BJ (cell line): ENCODE measurements at regions not wholly inside any gene's neighbourhood (a gene's known extent, or its start where the extent isn't known, plus 50 kb on each side); places are given as distances from the start of the nearest gene placed in this dataset.

Experiments
- CTCF ChIA-PET: fragments of 350-600 bp; formaldehyde crosslinking; extraction: SDS; loops from one replicate; lab custom pipeline; 2021; ENCODE audit warnings: antibody characterized with exemption, inconsistent platforms; lab: Yijun Ruan, JAX
- POLR2A ChIA-PET: fragments of 300-600 bp; sonication (Branson Sonifier 250); formaldehyde crosslinking; extraction: SDS; loops from one replicate; lab custom pipeline; 2021; ENCODE audit warnings: antibody characterized with exemption; lab: Charles Lee
- DNase-seq: peaks from one replicate; pipeline ENCODE4 v3.0.0-alpha.2; 2011; ENCODE audit warnings: low read depth
- H3K27me3 ChIP-seq: 2 replicates; pipeline ENCODE4 v1.6.0; 2011; ENCODE audit warnings: low read length; ENCODE audit not compliant: control insufficient read depth, insufficient read depth
- H3K36me3 ChIP-seq: 2 replicates; pipeline ENCODE4 v1.5.1; 2011; ENCODE audit warnings: low read length; ENCODE audit not compliant: control insufficient read depth, insufficient read depth
- H3K4me3 ChIP-seq: 2 replicates; pipeline ENCODE4 v1.5.1; 2011; ENCODE audit warnings: low read depth, mild to moderate bottlenecking, control low read depth, low read length
- CTCF ChIP-seq: IDR thresholded peaks from 2 replicates; pipeline ENCODE4 v1.5.1; 2011; ENCODE audit warnings: low read depth, mild to moderate bottlenecking, control low read depth, inconsistent platforms, low read length, moderate library complexity; ENCODE audit not compliant: insufficient read depth

- CTCF ChIA-PET: interaction anchor here (1.0 to 1.2 kb wide), 2 partner anchors 9 to 26 kb away, joined by 4 read pairs; no protein-coding TSS in a partner anchor
- Histone ChIP-seq H3K36me3 (no peaks in the 10 kb centered on the region), H3K4me3 (no peak overlapping the region), H3K27me3 (no peaks in the 10 kb centered on the region)
- no peak for DNase-seq
- no peak for TF ChIP-seq CTCF
- POLR2A ChIA-PET: no interaction called here
Observed at GRCh38 chr12:47364261-47364660, 284.5 kb upstream of the AMIGO2 start.

- H3K4me3 ChIP-seq: no peak overlapping the region
- TF ChIP-seq CTCF: no peak
- no peaks in the 10 kb centered on the region for H3K36me3 ChIP-seq
- H3K27me3 ChIP-seq: no peaks in the 10 kb centered on the region
- CTCF ChIA-PET: interaction anchor here (1.0 kb wide), 1 partner anchor 35 kb away, joined by 3 read pairs; no protein-coding TSS in a partner anchor
- DNase-seq: no peak
- POLR2A ChIA-PET: no interaction called here
Observed at GRCh38 chr12:47362126-47362705, 282.5 kb upstream of the AMIGO2 start.

GRCh38 chr12:47361389-47362021 is 281.7 kb upstream of the AMIGO2 start:
- Histone ChIP-seq H3K4me3 (no peak overlapping the region), H3K27me3 (no peaks in the 10 kb centered on the region), H3K36me3 (no peaks in the 10 kb centered on the region)
- ChIA-PET POLR2A (interaction anchor here (0.6 kb wide), 1 partner anchor 121 kb away, joined by 3 read pairs; no protein-coding TSS in a partner anchor), CTCF (interaction anchor here (0.6 kb wide), 1 partner anchor 103 kb away, joined by 3 read pairs; no protein-coding TSS in a partner anchor)
- no peak for TF ChIP-seq CTCF
- no peak for DNase-seq

- no peaks in the 10 kb centered on the region for H3K36me3 ChIP-seq
- ChIA-PET POLR2A (interaction anchor here (0.6 kb wide), 1 partner anchor 120 kb away, joined by 3 read pairs; no protein-coding TSS in a partner anchor), CTCF (no interaction called here)
- no peak overlapping the region for H3K4me3 ChIP-seq
- no peak for TF ChIP-seq CTCF
- no peak for DNase-seq
- no peaks in the 10 kb centered on the region for H3K27me3 ChIP-seq
Observed at GRCh38 chr12:47360771-47361388, 281.1 kb upstream of the AMIGO2 start.

- no peaks in the 10 kb centered on the region for H3K27me3 ChIP-seq
- no peak for DNase-seq
- no peak for TF ChIP-seq CTCF
- ChIA-PET POLR2A (no interaction called here), CTCF (no interaction called here)
- H3K36me3 ChIP-seq: no peaks in the 10 kb centered on the region
- no peak overlapping the region for H3K4me3 ChIP-seq
Observed at GRCh38 chr12:47360093-47360480, 280.3 kb upstream of the AMIGO2 start.
